Testis (tissue), 2 donors: ENCODE measurements at regions not wholly inside any gene's neighbourhood (a gene's known extent, or its start where the extent isn't known, plus 50 kb on each side); places are given as distances from the start of the nearest gene placed in this dataset.

Experiments
- POLR2A ChIP-seq: fragments of 450-650 bp; IDR thresholded peaks from one replicate; pipeline ENCODE4 v1.6.1; 2017; ENCODE audit warnings: antibody characterized with exemption, mild to moderate bottlenecking, moderate library complexity
- TF ChIP-seq, protein P1 (sequence below), 3 experiments: fragments of 450-650 bp in 2 of 3; fragments of 200-600 bp in 1 of 3; sonication (generic) in 1 of 3; IDR thresholded peaks; one replicate each; pipeline ENCODE4 v1.5.1; 2016 to 2019; ENCODE audit warnings: antibody characterized with exemption in 3 of 3, mild to moderate bottlenecking in 2 of 3, moderate library complexity in 1 of 3

DNA sequence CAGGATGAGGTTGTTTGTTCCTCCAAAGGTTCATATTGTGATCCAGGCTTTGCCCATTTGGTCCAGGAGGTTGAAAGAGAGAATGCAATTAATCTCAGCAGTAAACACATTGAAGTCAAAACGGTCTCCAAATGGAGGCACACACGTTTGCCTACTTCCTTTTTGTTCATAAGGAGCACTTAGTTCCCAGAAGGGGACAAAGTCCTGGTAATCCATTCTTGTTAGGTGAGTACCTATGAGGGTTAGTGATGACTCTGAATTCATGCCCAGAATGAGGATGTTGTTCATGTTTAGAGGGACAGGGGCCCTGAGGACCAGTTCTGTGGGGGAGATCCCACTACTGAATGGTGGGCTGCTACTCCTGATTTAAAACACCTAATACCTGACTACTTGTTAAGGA lies 177.7 kb downstream of the ALDH1A2 start:
- TF ChIP-seq POLR2A: no peak
- TF ChIP-seq, protein P1, sequence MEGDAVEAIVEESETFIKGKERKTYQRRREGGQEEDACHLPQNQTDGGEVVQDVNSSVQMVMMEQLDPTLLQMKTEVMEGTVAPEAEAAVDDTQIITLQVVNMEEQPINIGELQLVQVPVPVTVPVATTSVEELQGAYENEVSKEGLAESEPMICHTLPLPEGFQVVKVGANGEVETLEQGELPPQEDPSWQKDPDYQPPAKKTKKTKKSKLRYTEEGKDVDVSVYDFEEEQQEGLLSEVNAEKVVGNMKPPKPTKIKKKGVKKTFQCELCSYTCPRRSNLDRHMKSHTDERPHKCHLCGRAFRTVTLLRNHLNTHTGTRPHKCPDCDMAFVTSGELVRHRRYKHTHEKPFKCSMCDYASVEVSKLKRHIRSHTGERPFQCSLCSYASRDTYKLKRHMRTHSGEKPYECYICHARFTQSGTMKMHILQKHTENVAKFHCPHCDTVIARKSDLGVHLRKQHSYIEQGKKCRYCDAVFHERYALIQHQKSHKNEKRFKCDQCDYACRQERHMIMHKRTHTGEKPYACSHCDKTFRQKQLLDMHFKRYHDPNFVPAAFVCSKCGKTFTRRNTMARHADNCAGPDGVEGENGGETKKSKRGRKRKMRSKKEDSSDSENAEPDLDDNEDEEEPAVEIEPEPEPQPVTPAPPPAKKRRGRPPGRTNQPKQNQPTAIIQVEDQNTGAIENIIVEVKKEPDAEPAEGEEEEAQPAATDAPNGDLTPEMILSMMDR (IDR thresholded peaks at IDR 0.05): no peak
